CD14-positive monocyte (primary cell): ENCODE measurements at regions not wholly inside any gene's neighbourhood (a gene's known extent, or its start where the extent isn't known, plus 50 kb on each side); places are given as distances from the start of the nearest gene placed in this dataset.

Experiments
- DNase-seq, 3 donors: peaks; one replicate each; pipeline ENCODE4 v3.0.0-alpha.2; 2011 to 2022
- H2AFZ ChIP-seq: 2 replicates; pipeline ENCODE4 v1.6.0; 2012; ENCODE audit warnings: mild to moderate bottlenecking, low read depth, low read length, inconsistent platforms; ENCODE audit not compliant: insufficient read depth, poor library complexity, severe bottlenecking
- H3K27ac ChIP-seq, 2 donors: 1 replicate in 1 of 2; 2 replicates in 1 of 2; pipeline ENCODE4 v1.5.1; 2012 to 2013; ENCODE audit warnings: low read length in 2 of 2, control low read depth in 1 of 2, inconsistent platforms in 1 of 2, low read depth in 1 of 2, mild to moderate bottlenecking in 1 of 2
- H3K27me3 ChIP-seq, 2 donors: one replicate each; pipeline versions ENCODE4 v1.6.0 to v1.6.1; 2011 to 2013; ENCODE audit warnings: low read length in 2 of 2; ENCODE audit not compliant: control insufficient read depth in 2 of 2, insufficient read depth in 2 of 2
- H3K36me3 ChIP-seq, 2 donors: replicated peaks in 1 of 2; 1 replicate in 1 of 2; 2 replicates in 1 of 2; pipeline versions ENCODE4 v1.5.1 to v1.6.1; 2012 to 2013; ENCODE audit warnings: low read length in 2 of 2, control low read depth in 1 of 2, inconsistent platforms in 1 of 2, mild to moderate bottlenecking in 1 of 2; ENCODE audit not compliant: insufficient read depth in 2 of 2, control insufficient read depth in 1 of 2
- H3K4me1 ChIP-seq, 2 donors: 1 replicate in 1 of 2; 2 replicates in 1 of 2; pipeline versions ENCODE4 v1.5.1 to v1.6.1; 2012 to 2013; ENCODE audit warnings: low read length in 2 of 2, control low read depth in 1 of 2, inconsistent platforms in 1 of 2, mild to moderate bottlenecking in 1 of 2, moderate library complexity in 1 of 2; ENCODE audit not compliant: insufficient read depth in 2 of 2, control insufficient read depth in 1 of 2
- H3K4me2 ChIP-seq: replicated peaks from 2 replicates; pipeline ENCODE3; 2012; ENCODE audit warnings: low read length, moderate library complexity, mild to moderate bottlenecking; ENCODE audit not compliant: poor library complexity, severe bottlenecking; ENCODE audit errors: extremely low read depth
- H3K4me3 ChIP-seq, 3 experiments: fragments of 200-600 bp in 1 of 3; sonication (generic) in 1 of 3; replicated peaks in 1 of 3; 1 replicate in 2 of 3; 2 replicates in 1 of 3; pipeline ENCODE4 v1.5.1; 2011 to 2013; ENCODE audit warnings: low read length in 3 of 3, mild to moderate bottlenecking in 3 of 3, control low read depth in 2 of 3, low read depth in 2 of 3, inconsistent platforms in 1 of 3, moderate library complexity in 1 of 3
- H3K79me2 ChIP-seq: 2 replicates; pipeline ENCODE4 v1.6.0; 2012; ENCODE audit warnings: mild to moderate bottlenecking, control low read depth, inconsistent platforms, low read length, moderate library complexity; ENCODE audit not compliant: insufficient read depth
- H3K9ac ChIP-seq: 2 replicates; pipeline ENCODE4 v1.6.0; 2017; ENCODE audit warnings: low read length, mild to moderate bottlenecking; ENCODE audit not compliant: insufficient read depth, poor library complexity, severe bottlenecking
- H3K9me3 ChIP-seq, 2 donors: replicated peaks in 1 of 2; 1 replicate in 1 of 2; 2 replicates in 1 of 2; pipeline versions ENCODE4 v1.5.1 to v1.6.1; 2012 to 2013; ENCODE audit warnings: low read length in 2 of 2, control low read depth in 1 of 2; ENCODE audit not compliant: control insufficient read depth in 1 of 2, insufficient read depth in 1 of 2
- H4K20me1 ChIP-seq: 2 replicates; pipeline ENCODE4 v1.6.0; 2012; ENCODE audit warnings: mild to moderate bottlenecking, low read length, control low read depth, moderate library complexity; ENCODE audit not compliant: insufficient read depth
- H3K27ac Mint-ChIP-seq, 7 donors: one replicate each; pipeline ENCODE4 v1.8.0; 2020; ENCODE audit warnings: mild to moderate bottlenecking in 7 of 7, mixed read lengths in 7 of 7, moderate library complexity in 6 of 7, inconsistent platforms in 2 of 7
- H3K27me3 Mint-ChIP-seq, 3 donors: one replicate each; pipeline ENCODE4 v1.8.0; 2021 to 2022; ENCODE audit warnings: low read depth in 3 of 3, mild to moderate bottlenecking in 3 of 3, mixed read lengths in 3 of 3, moderate library complexity in 3 of 3, inconsistent platforms in 1 of 3
- H3K36me3 Mint-ChIP-seq, 2 donors: one replicate each; pipeline ENCODE4 v1.8.0; 2020; ENCODE audit warnings: mixed read lengths in 2 of 2, inconsistent platforms in 1 of 2, mild to moderate bottlenecking in 1 of 2
- H3K4me1 Mint-ChIP-seq: one replicate; pipeline ENCODE4 v1.8.0; 2020; ENCODE audit warnings: mild to moderate bottlenecking, mixed read lengths
- H3K4me3 Mint-ChIP-seq, 2 donors: one replicate each; pipeline ENCODE4 v1.8.0; 2020; ENCODE audit warnings: mild to moderate bottlenecking in 2 of 2, mixed read lengths in 2 of 2, moderate library complexity in 1 of 2
- H3K9me3 Mint-ChIP-seq, 7 donors: one replicate each; pipeline ENCODE4 v1.8.0; 2020 to 2022; ENCODE audit warnings: mixed read lengths in 7 of 7, mild to moderate bottlenecking in 6 of 7, moderate library complexity in 6 of 7, inconsistent platforms in 2 of 7
- CTCF ChIP-seq: fragments of 200-600 bp; IDR thresholded peaks from one replicate; pipeline ENCODE4 v1.8.0; 2022; ENCODE audit warnings: antibody characterized with exemption, mild to moderate bottlenecking
- WGBS: methylation state at CpG from one replicate; pipeline ENCODE4 v1.1.5; 2013; ENCODE audit warnings: missing lambda C conversion rate; ENCODE audit not compliant: insufficient coverage; 5-methylcytosine and 5-hydroxymethylcytosine counted together
- intact Hi-C, 2 donors: fragments of 100-400 bp; cut with micrococcal nuclease; formaldehyde crosslinking; loops; one replicate each; pipeline versions ENCODE4 v1.15.0 to v1.15.1; 2023

- H3K27ac ChIP-seq: no peak overlapping the region
Observed at GRCh38 chr5:142215915-142216681, 107.5 kb downstream of the NDFIP1 start.

GRCh38 chr5:142213077-142213476 is 104.5 kb downstream of the NDFIP1 start:
- H3K36me3 ChIP-seq: no peaks in the 10 kb centered on the region

More at GRCh38 chr5:142215915-142216681, 107.5 kb downstream of the NDFIP1 start:
- Mint-ChIP-seq H3K27ac (peak overlapping the region in 2 of 7 donors; percentile 30 to 73), H3K9me3 (peaks cover 0 to 3% (median 0%) of the 10 kb centered on the region in 7 donors), H3K36me3 (no peaks in the 10 kb centered on the region), H3K27me3 (peaks cover 15 to 42% (median 32%) of the 10 kb centered on the region in 3 donors), H3K4me1 (peaks cover 7% of the 10 kb centered on the region), H3K4me3 (no peak overlapping the region)
- Histone ChIP-seq H3K27me3 (no peaks in the 10 kb centered on the region), H4K20me1 (no peaks in the 10 kb centered on the region), H3K4me2 (no peak overlapping the region), H3K36me3 (no peaks in the 10 kb centered on the region), H3K9me3 (no peaks in the 10 kb centered on the region), H2AFZ (no peak overlapping the region), H3K79me2 (no peaks in the 10 kb centered on the region), H3K4me3 (no peak overlapping the region), H3K9ac (no peak overlapping the region), H3K4me1 (peaks cover 8% of the 10 kb centered on the region in 2 donors)
- intact Hi-C loops: no loop called here
- no peak for DNase-seq
- TF ChIP-seq CTCF: no peak
- WGBS: 88% methylated on average over 6 of the region's 14 CpGs

More at GRCh38 chr5:142213077-142213476, 104.5 kb downstream of the NDFIP1 start:
- no CpG with 5 or more reads among the region's 2 CpGs for WGBS
- no peaks in the 10 kb centered on the region for H3K4me1 Mint-ChIP-seq
- no peaks in the 10 kb centered on the region for H3K79me2 ChIP-seq
- H3K4me3 Mint-ChIP-seq: no peak overlapping the region
- TF ChIP-seq CTCF: no peak
- no peaks in the 10 kb centered on the region for H3K9me3 ChIP-seq
- no peak overlapping the region for H2AFZ ChIP-seq
- peaks cover 10 to 41% (median 18%) of the 10 kb centered on the region in 3 donors for H3K27me3 Mint-ChIP-seq
- no peak for DNase-seq
- no peaks in the 10 kb centered on the region for H3K36me3 Mint-ChIP-seq
- no peaks in the 10 kb centered on the region for H3K27me3 ChIP-seq
- no peaks in the 10 kb centered on the region for H3K4me1 ChIP-seq
- H3K9ac ChIP-seq: no peak overlapping the region
- no peak overlapping the region for H3K4me2 ChIP-seq
- no peak overlapping the region for H3K27ac ChIP-seq
- intact Hi-C loops: no loop called here
- no peak overlapping the region for H3K27ac Mint-ChIP-seq
- H3K9me3 Mint-ChIP-seq: peaks cover 0 to 3% (median 0%) of the 10 kb centered on the region in 7 donors
- H4K20me1 ChIP-seq: no peaks in the 10 kb centered on the region
- H3K4me3 ChIP-seq: no peak overlapping the region
